ENCODE measurements at regions not wholly inside any gene's neighbourhood (a gene's known extent, or its start where the extent isn't known, plus 50 kb on each side); places are given as distances from the start of the nearest gene placed in this dataset.

GRCh38 chr10:43891241-43891640 lies 242.6 kb upstream of the ZNF32 start:
- H3K27ac ChIP-seq: no peak overlapping the region
- CTCF ChIA-PET: interaction anchor here (1.0 kb wide), 1 partner anchor 10 kb away, joined by 3 read pairs; no protein-coding TSS in a partner anchor
- FAIRE-seq (no peak), ATAC-seq (no peak), DNase-seq (ENCODE audit: low read depth in 1 of 2, low spot score in 1 of 2) (no peak)
- no peak overlapping the region for H3K4me2 ChIP-seq
- no peaks in the 10 kb centered on the region for H3K4me1 ChIP-seq
- peaks cover 4% of the 10 kb centered on the region; the same call in 2 of the 3 replicates for H3K9me3 ChIP-seq
- H3K4me3 ChIP-seq: no peak overlapping the region
- POLR2A ChIA-PET: no interaction called here
- TF ChIP-seq EHF (CRISPR knock-in tag; IDR thresholded peaks at IDR 0.05): no peak
- no peak for TF ChIP-seq CHD2 (IDR thresholded peaks at IDR 0.05; ENCODE audit: low read length, partially characterized antibody)
- TF ChIP-seq BHLHE40 (IDR thresholded peaks at IDR 0.05; ENCODE audit: low read depth, low read length): no peak
- no peak for TF ChIP-seq HOXB13 (CRISPR knock-in tag; IDR thresholded peaks at IDR 0.05; ENCODE audit: low read depth)
- no peak for TF ChIP-seq HOXB5 (CRISPR knock-in tag; IDR thresholded peaks at IDR 0.05)
- TF ChIP-seq, protein P1, sequence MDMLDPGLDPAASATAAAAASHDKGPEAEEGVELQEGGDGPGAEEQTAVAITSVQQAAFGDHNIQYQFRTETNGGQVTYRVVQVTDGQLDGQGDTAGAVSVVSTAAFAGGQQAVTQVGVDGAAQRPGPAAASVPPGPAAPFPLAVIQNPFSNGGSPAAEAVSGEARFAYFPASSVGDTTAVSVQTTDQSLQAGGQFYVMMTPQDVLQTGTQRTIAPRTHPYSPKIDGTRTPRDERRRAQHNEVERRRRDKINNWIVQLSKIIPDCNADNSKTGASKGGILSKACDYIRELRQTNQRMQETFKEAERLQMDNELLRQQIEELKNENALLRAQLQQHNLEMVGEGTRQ (IDR thresholded peaks at IDR 0.05): no peak
- no peak for TF ChIP-seq ZSCAN20 (CRISPR knock-in tag; IDR thresholded peaks at IDR 0.05)
- no peak for TF ChIP-seq REST (IDR thresholded peaks at IDR 0.05)
- TF ChIP-seq MYC (IDR thresholded peaks at IDR 0.05; ENCODE audit: borderline replicate concordance, low read length): no peak
- no peak for TF ChIP-seq ELK1 (IDR thresholded peaks at IDR 0.05; ENCODE audit: low read depth, low read length)
- TF ChIP-seq CBX2 (IDR thresholded peaks at IDR 0.05; ENCODE audit: borderline replicate concordance, low read depth): no peak

GRCh38 chr10:43890124-43890523 lies 241.4 kb upstream of the ZNF32 start:
- WGBS (ENCODE audit: missing lambda C conversion rate): 7% methylated on average over 2 of the region's 2 CpGs
- no peak for FAIRE-seq
- ATAC-seq: no peak
- ChIA-PET POLR2A (no interaction called here), CTCF (no interaction called here)
- DNase-seq (ENCODE audit: low read depth in 1 of 2, low spot score in 1 of 2): no peak
- Histone ChIP-seq H3K9me3 (peaks cover 4% of the 10 kb centered on the region; the same call in 2 of the 3 replicates), H3K4me2 (no peak overlapping the region), H3K4me1 (no peaks in the 10 kb centered on the region), H3K4me3 (no peak overlapping the region), H3K27ac (no peak overlapping the region)
- TF ChIP-seq EHMT2 (IDR thresholded peaks at IDR 0.05; ENCODE audit: low read depth): no peak
- TF ChIP-seq HEYL (CRISPR knock-in tag; IDR thresholded peaks at IDR 0.05): no peak
- no peak for TF ChIP-seq TFCP2L1 (CRISPR knock-in tag; IDR thresholded peaks at IDR 0.05)
- no peak for TF ChIP-seq EHF (CRISPR knock-in tag; IDR thresholded peaks at IDR 0.05)
- TF ChIP-seq FOSL2 (IDR thresholded peaks at IDR 0.05): no peak
- no peak for TF ChIP-seq FOSL2 (CRISPR knock-in tag; IDR thresholded peaks at IDR 0.05)
- no peak for TF ChIP-seq NFE2L2 (conservative IDR thresholded peaks at IDR 0.05; ENCODE audit: low read length)
- TF ChIP-seq NPAS2 (CRISPR knock-in tag; IDR thresholded peaks at IDR 0.05; ENCODE audit: borderline replicate concordance): no peak
- TF ChIP-seq POLR2A (IDR thresholded peaks at IDR 0.05; ENCODE audit: low read length): no peak
- TF ChIP-seq KDM1A (IDR thresholded peaks at IDR 0.05; ENCODE audit: low read depth): no peak
- no peak for TF ChIP-seq BHLHE40 (IDR thresholded peaks at IDR 0.05; ENCODE audit: low read depth, low read length)
- TF ChIP-seq ZFP36 (IDR thresholded peaks at IDR 0.05; ENCODE audit: borderline replicate concordance, partially characterized antibody): no peak
- no peak for TF ChIP-seq FOSB (CRISPR knock-in tag; IDR thresholded peaks at IDR 0.05)
- TF ChIP-seq, protein P2, sequence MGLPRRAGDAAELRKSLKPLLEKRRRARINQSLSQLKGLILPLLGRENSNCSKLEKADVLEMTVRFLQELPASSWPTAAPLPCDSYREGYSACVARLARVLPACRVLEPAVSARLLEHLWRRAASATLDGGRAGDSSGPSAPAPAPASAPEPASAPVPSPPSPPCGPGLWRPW (IDR thresholded peaks at IDR 0.05): no peak
- TF ChIP-seq, protein P1 (IDR thresholded peaks at IDR 0.05): no peak
- TF ChIP-seq HOXA7 (CRISPR knock-in tag; IDR thresholded peaks at IDR 0.05): no peak
- no peak for TF ChIP-seq FOXS1 (CRISPR knock-in tag; IDR thresholded peaks at IDR 0.05)
- TF ChIP-seq HOXB13 (CRISPR knock-in tag; IDR thresholded peaks at IDR 0.05; ENCODE audit: low read depth): no peak
- TF ChIP-seq PHF8 (IDR thresholded peaks at IDR 0.05; ENCODE audit: borderline replicate concordance, low read depth): no peak
